C4-2B (cell line): ENCODE measurements at regions not wholly inside any gene's neighbourhood (a gene's known extent, or its start where the extent isn't known, plus 50 kb on each side); places are given as distances from the start of the nearest gene placed in this dataset.

Experiments
- ZFX ChIP-seq: fragments of 450-650 bp; IDR thresholded peaks from 2 replicates; pipeline ENCODE4 v1.6.1; 2017
- TF ChIP-seq, protein P1 (sequence below): fragments of 450-650 bp; conservative IDR thresholded peaks from 2 replicates; pipeline ENCODE4 v1.5.1; 2017; ENCODE audit warnings: mild to moderate bottlenecking

DNA sequence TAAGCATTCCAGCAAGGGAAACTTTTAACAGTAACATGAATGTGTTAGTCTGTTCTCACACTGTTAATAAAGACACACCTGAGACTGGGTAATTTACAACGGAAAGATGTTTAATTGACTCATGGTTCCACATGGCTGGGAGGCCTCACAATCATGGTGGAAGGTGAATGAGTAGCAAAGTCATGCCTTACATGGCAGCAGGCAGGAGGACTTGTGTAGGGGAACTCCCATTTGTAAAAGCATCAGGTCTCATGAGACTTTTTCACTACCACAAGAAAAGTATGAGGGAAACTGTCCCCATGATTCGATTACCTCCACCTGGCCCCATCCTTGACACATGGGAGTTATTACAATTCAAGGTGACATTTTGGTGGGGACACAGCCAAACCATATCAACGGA, 168.3 kb downstream of the PAH start:
- TF ChIP-seq, protein P1, sequence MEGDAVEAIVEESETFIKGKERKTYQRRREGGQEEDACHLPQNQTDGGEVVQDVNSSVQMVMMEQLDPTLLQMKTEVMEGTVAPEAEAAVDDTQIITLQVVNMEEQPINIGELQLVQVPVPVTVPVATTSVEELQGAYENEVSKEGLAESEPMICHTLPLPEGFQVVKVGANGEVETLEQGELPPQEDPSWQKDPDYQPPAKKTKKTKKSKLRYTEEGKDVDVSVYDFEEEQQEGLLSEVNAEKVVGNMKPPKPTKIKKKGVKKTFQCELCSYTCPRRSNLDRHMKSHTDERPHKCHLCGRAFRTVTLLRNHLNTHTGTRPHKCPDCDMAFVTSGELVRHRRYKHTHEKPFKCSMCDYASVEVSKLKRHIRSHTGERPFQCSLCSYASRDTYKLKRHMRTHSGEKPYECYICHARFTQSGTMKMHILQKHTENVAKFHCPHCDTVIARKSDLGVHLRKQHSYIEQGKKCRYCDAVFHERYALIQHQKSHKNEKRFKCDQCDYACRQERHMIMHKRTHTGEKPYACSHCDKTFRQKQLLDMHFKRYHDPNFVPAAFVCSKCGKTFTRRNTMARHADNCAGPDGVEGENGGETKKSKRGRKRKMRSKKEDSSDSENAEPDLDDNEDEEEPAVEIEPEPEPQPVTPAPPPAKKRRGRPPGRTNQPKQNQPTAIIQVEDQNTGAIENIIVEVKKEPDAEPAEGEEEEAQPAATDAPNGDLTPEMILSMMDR = no peak
- TF ChIP-seq ZFX = no peak
